ENCODE measurements at regions not wholly inside any gene's neighbourhood (a gene's known extent, or its start where the extent isn't known, plus 50 kb on each side); places are given as distances from the start of the nearest gene placed in this dataset.

DNA sequence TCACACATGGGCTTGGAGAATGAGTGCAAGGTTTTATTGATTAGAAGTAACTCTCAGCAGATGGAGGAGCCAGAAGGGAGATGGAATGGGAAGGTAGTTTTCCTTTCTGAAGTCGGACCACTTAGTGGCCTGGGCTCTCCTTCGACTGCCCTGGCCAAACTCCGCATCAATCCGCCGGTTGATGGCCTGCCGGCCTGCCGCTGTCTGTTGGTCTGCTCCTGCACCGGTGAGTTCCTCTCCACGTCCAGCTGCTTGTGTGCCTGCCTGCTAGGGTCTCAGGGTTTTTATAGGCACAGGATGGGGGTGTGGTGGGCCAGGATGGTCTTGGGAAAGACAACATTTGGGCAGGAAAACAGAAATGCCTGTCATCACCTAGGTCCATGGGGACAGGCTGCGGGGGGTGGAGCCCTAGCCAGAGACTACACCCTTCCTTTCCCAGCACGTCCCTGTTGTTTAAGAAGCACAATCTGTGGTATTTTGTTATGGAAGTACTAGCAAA lies 837.0 kb downstream of the PDCD6IP start:
- TF ChIP-seq, protein P1, sequence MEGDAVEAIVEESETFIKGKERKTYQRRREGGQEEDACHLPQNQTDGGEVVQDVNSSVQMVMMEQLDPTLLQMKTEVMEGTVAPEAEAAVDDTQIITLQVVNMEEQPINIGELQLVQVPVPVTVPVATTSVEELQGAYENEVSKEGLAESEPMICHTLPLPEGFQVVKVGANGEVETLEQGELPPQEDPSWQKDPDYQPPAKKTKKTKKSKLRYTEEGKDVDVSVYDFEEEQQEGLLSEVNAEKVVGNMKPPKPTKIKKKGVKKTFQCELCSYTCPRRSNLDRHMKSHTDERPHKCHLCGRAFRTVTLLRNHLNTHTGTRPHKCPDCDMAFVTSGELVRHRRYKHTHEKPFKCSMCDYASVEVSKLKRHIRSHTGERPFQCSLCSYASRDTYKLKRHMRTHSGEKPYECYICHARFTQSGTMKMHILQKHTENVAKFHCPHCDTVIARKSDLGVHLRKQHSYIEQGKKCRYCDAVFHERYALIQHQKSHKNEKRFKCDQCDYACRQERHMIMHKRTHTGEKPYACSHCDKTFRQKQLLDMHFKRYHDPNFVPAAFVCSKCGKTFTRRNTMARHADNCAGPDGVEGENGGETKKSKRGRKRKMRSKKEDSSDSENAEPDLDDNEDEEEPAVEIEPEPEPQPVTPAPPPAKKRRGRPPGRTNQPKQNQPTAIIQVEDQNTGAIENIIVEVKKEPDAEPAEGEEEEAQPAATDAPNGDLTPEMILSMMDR (IDR thresholded peaks at IDR 0.05; ENCODE audit: poor library complexity, severe bottlenecking): no peak
- TF ChIP-seq MXI1 (conservative IDR thresholded peaks at IDR 0.05; ENCODE audit: poor library complexity, severe bottlenecking) (no peak), EZH2 (IDR thresholded peaks at IDR 0.05; ENCODE audit: borderline replicate concordance, insufficient read depth, low read length, poor library complexity, severe bottlenecking) (no peak), POLR2AphosphoS5 (IDR thresholded peaks at IDR 0.05) (no peak), RAD21 (conservative IDR thresholded peaks at IDR 0.05) (no peak), EP300 (conservative IDR thresholded peaks at IDR 0.05; ENCODE audit: poor library complexity, severe bottlenecking) (no peak), TAF1 (IDR thresholded peaks at IDR 0.05; ENCODE audit: low read depth) (no peak), SMC3 (conservative IDR thresholded peaks at IDR 0.05; ENCODE audit: poor library complexity) (no peak)
- TF ChIP-seq, protein P2, sequence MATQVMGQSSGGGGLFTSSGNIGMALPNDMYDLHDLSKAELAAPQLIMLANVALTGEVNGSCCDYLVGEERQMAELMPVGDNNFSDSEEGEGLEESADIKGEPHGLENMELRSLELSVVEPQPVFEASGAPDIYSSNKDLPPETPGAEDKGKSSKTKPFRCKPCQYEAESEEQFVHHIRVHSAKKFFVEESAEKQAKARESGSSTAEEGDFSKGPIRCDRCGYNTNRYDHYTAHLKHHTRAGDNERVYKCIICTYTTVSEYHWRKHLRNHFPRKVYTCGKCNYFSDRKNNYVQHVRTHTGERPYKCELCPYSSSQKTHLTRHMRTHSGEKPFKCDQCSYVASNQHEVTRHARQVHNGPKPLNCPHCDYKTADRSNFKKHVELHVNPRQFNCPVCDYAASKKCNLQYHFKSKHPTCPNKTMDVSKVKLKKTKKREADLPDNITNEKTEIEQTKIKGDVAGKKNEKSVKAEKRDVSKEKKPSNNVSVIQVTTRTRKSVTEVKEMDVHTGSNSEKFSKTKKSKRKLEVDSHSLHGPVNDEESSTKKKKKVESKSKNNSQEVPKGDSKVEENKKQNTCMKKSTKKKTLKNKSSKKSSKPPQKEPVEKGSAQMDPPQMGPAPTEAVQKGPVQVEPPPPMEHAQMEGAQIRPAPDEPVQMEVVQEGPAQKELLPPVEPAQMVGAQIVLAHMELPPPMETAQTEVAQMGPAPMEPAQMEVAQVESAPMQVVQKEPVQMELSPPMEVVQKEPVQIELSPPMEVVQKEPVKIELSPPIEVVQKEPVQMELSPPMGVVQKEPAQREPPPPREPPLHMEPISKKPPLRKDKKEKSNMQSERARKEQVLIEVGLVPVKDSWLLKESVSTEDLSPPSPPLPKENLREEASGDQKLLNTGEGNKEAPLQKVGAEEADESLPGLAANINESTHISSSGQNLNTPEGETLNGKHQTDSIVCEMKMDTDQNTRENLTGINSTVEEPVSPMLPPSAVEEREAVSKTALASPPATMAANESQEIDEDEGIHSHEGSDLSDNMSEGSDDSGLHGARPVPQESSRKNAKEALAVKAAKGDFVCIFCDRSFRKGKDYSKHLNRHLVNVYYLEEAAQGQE (IDR thresholded peaks at IDR 0.05; ENCODE audit: borderline replicate concordance): no peak

All from neural cell (in vitro differentiated cells).